ENCODE measurements at regions not wholly inside any gene's neighbourhood (a gene's known extent, or its start where the extent isn't known, plus 50 kb on each side); places are given as distances from the start of the nearest gene placed in this dataset.

DNA sequence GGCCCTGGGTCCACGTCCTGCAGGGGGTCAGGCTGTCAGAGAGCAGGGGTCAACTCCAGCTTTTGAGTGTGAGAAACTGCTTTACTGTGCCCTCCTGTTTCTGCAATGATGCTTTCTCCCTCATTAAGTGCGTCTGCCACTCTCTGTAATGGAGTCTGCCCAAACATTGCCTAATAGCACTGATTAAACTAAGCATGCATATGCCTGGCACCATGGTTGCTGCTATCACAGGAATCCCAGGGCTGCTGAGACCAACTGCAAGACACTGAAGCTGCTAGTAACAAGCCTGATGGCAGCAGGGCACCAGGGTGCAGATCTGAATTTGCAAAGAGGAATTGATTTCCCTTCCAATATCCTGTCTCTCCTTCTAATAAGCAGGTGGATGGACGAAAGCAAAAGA lies 125.3 kb downstream of the SLC24A2 start:
- no peaks in the 10 kb centered on the region for H3K36me3 Mint-ChIP-seq
- peaks cover 6% of the 10 kb centered on the region for H3K27me3 Mint-ChIP-seq (ENCODE audit: insufficient read depth, low read depth)
- no peaks in the 10 kb centered on the region for H3K36me3 ChIP-seq
- H3K4me1 Mint-ChIP-seq = peaks cover 12% of the 10 kb centered on the region
- no peak for DNase-seq (ENCODE audit: low spot score)
- no peak overlapping the region for H3K4me2 ChIP-seq
- H3K4me3 Mint-ChIP-seq = no peak overlapping the region
- TF ChIP-seq CTCF (IDR thresholded peaks at IDR 0.05) = no peak
- H3K9me3 ChIP-seq (ENCODE audit: low read depth) = no peaks in the 10 kb centered on the region
- no peaks in the 10 kb centered on the region for H3K79me2 ChIP-seq (ENCODE audit: low read depth)
- H2AFZ ChIP-seq (replicated peaks) = no peak overlapping the region
- H3K9me3 Mint-ChIP-seq = no peaks in the 10 kb centered on the region
- H3F3A ChIP-seq (ENCODE audit: low read depth) = no peaks in the 10 kb centered on the region
- H4K20me1 ChIP-seq (ENCODE audit: low read depth) = no peaks in the 10 kb centered on the region
- H3K27me3 ChIP-seq = no peaks in the 10 kb centered on the region
- no peak overlapping the region for H3K27ac ChIP-seq
- H3K4me3 ChIP-seq = no peak overlapping the region
- H3K9ac ChIP-seq = no peak overlapping the region
- H3K4me1 ChIP-seq = peaks cover 4% of the 10 kb centered on the region
- no peak overlapping the region for H3K27ac Mint-ChIP-seq

- Mint-ChIP-seq H3K4me3 (no peak overlapping the region), H3K4me1 (peaks cover 12% of the 10 kb centered on the region), H3K9me3 (no peaks in the 10 kb centered on the region), H3K27ac (no peak overlapping the region), H3K27me3 (ENCODE audit: insufficient read depth, low read depth) (peaks cover 6% of the 10 kb centered on the region), H3K36me3 (no peaks in the 10 kb centered on the region)
- H3K4me1 ChIP-seq = peaks cover 4% of the 10 kb centered on the region
- H3K4me3 ChIP-seq = no peak overlapping the region
- H3K36me3 ChIP-seq = no peaks in the 10 kb centered on the region
- no peaks in the 10 kb centered on the region for H3F3A ChIP-seq (ENCODE audit: low read depth)
- no peak overlapping the region for H3K27ac ChIP-seq
- no peaks in the 10 kb centered on the region for H4K20me1 ChIP-seq (ENCODE audit: low read depth)
- no peak overlapping the region for H3K9ac ChIP-seq
- no peak for DNase-seq (ENCODE audit: low spot score)
- no peak overlapping the region for H3K4me2 ChIP-seq
- TF ChIP-seq EZH2 (IDR thresholded peaks at IDR 0.05) (no peak), CTCF (IDR thresholded peaks at IDR 0.05) (no peak), EZH2phosphoT487 (IDR thresholded peaks at IDR 0.05) (no peak)
- H2AFZ ChIP-seq (replicated peaks) = no peak overlapping the region
- H3K9me3 ChIP-seq (ENCODE audit: low read depth) = no peaks in the 10 kb centered on the region
- H3K79me2 ChIP-seq (ENCODE audit: low read depth) = no peaks in the 10 kb centered on the region
- no peaks in the 10 kb centered on the region for H3K27me3 ChIP-seq
These were observed 126.6 kb downstream of the SLC24A2 start for GRCh38 chr9:19662213-19662612.

DNA sequence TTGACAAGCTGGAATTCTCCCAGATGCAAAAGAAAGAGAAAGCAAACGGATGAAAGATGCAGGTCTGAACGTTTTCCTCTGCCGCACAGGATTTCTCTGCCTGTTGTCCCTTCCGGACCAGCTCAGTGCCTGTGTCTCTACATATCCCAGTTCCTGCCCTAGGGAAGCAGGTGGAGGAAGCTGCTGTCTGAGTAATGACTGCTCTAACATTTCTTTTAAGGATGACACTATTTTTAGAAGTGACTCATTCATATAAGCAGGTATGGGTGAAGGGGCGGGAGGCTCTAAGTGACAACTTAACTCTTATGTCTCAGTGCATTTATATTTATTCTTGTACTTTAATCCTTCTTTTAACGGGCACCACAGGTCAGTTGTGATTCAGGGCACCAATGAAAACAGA lies 128.8 kb downstream of the SLC24A2 start:
- Mint-ChIP-seq H3K27ac (no peak overlapping the region), H3K9me3 (no peaks in the 10 kb centered on the region), H3K27me3 (ENCODE audit: insufficient read depth, low read depth) (peaks cover 2% of the 10 kb centered on the region), H3K4me3 (no peak overlapping the region), H3K36me3 (no peaks in the 10 kb centered on the region), H3K4me1 (peaks cover 12% of the 10 kb centered on the region)
- H3K9ac ChIP-seq = no peak overlapping the region
- TF ChIP-seq EZH2 (IDR thresholded peaks at IDR 0.05) = no peak
- TF ChIP-seq CTCF (IDR thresholded peaks at IDR 0.05) = no peak
- no peak for TF ChIP-seq EZH2phosphoT487 (IDR thresholded peaks at IDR 0.05)
- H3K4me3 ChIP-seq = no peak overlapping the region
- peaks cover 4% of the 10 kb centered on the region for H3K4me1 ChIP-seq
- H3K27ac ChIP-seq = no peak overlapping the region
- no peak overlapping the region for H3K4me2 ChIP-seq
- no peaks in the 10 kb centered on the region for H3K27me3 ChIP-seq
- H2AFZ ChIP-seq (replicated peaks) = no peak overlapping the region
- no peaks in the 10 kb centered on the region for H3K36me3 ChIP-seq
- no peaks in the 10 kb centered on the region for H3K79me2 ChIP-seq (ENCODE audit: low read depth)
- DNase-seq (ENCODE audit: low spot score) = no peak
- H3K9me3 ChIP-seq (ENCODE audit: low read depth) = no peaks in the 10 kb centered on the region
- no peaks in the 10 kb centered on the region for H3F3A ChIP-seq (ENCODE audit: low read depth)
- no peaks in the 10 kb centered on the region for H4K20me1 ChIP-seq (ENCODE audit: low read depth)

DNA sequence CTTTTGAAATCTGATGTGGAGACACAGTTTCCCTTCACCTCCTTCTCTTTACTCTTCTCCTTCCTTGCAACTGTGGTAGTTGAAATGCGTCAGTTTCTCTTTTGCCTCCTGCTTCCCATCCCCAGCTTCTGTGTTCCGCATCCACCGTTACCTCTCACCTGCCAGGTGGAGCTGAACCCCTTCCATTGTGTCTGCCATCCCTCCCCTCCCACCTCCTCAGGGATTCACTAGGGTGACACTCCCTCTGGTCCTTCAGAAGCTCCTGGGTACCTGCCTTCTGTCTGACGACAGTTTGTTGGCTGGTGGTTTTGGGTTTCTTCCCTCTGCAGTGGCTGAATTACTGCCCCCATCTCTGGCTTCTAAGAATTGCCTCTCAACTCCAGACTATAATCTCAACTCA lies 132.1 kb downstream of the SLC24A2 start:
- TF ChIP-seq EZH2 (IDR thresholded peaks at IDR 0.05) (no peak), EZH2phosphoT487 (IDR thresholded peaks at IDR 0.05) (no peak), CTCF (IDR thresholded peaks at IDR 0.05) (no peak)
- Mint-ChIP-seq H3K9me3 (no peaks in the 10 kb centered on the region), H3K27me3 (ENCODE audit: insufficient read depth, low read depth) (peaks cover 2% of the 10 kb centered on the region), H3K36me3 (no peaks in the 10 kb centered on the region), H3K27ac (no peak overlapping the region), H3K4me1 (no peaks in the 10 kb centered on the region), H3K4me3 (no peak overlapping the region)
- H3F3A ChIP-seq (ENCODE audit: low read depth) = no peaks in the 10 kb centered on the region
- no peak overlapping the region for H3K27ac ChIP-seq
- no peak overlapping the region for H3K4me2 ChIP-seq
- no peaks in the 10 kb centered on the region for H4K20me1 ChIP-seq (ENCODE audit: low read depth)
- H3K9me3 ChIP-seq (ENCODE audit: low read depth) = no peaks in the 10 kb centered on the region
- H3K9ac ChIP-seq = no peak overlapping the region
- H3K4me1 ChIP-seq = no peaks in the 10 kb centered on the region
- no peak for DNase-seq (ENCODE audit: low spot score)
- H3K36me3 ChIP-seq = no peaks in the 10 kb centered on the region
- H3K4me3 ChIP-seq = no peak overlapping the region
- no peaks in the 10 kb centered on the region for H3K79me2 ChIP-seq (ENCODE audit: low read depth)
- no peaks in the 10 kb centered on the region for H3K27me3 ChIP-seq
- no peak overlapping the region for H2AFZ ChIP-seq (replicated peaks)
